Peyer's patch (tissue), 4 donors: ENCODE measurements at regions not wholly inside any gene's neighbourhood (a gene's known extent, or its start where the extent isn't known, plus 50 kb on each side); places are given as distances from the start of the nearest gene placed in this dataset.

Experiments used
- DNase-seq, 3 donors: peaks; one replicate each; pipeline ENCODE4 v3.0.0-alpha.2; 2017 to 2019
- H3K27ac ChIP-seq, 4 donors: fragments of 200-600 bp; sonication (generic); one replicate each; pipeline ENCODE4 v1.5.1; 2016 to 2019
- H3K27me3 ChIP-seq, 2 donors: fragments of 200-600 bp; sonication (generic); one replicate each; pipeline ENCODE4 v1.5.1; 2019
- H3K36me3 ChIP-seq, 3 donors: fragments of 200-600 bp; sonication (generic); one replicate each; pipeline ENCODE4 v1.5.1; 2016 to 2019
- H3K4me1 ChIP-seq, 4 donors: fragments of 200-600 bp; sonication (generic); one replicate each; pipeline ENCODE4 v1.5.1; 2016 to 2019
- H3K4me3 ChIP-seq, 4 donors: fragments of 200-600 bp; sonication (generic); 1 replicate in 3 of 4; 2 replicates in 1 of 4; pipeline ENCODE4 v1.5.1; 2016 to 2019; ENCODE audit warnings: mild to moderate bottlenecking in 1 of 4
- H3K9me3 ChIP-seq, 4 donors: fragments of 200-600 bp; sonication (generic); one replicate each; pipeline ENCODE4 v1.5.1; 2016 to 2019; ENCODE audit warnings: mild to moderate bottlenecking in 1 of 4
- CTCF ChIP-seq, 6 experiments: fragments of 450-650 bp in 4 of 6; fragments of 200-600 bp in 2 of 6; sonication (generic) in 1 of 6; IDR thresholded peaks; one replicate each; pipeline ENCODE4 v1.5.1; 2017 to 2019; ENCODE audit warnings: antibody characterized with exemption in 6 of 6, mild to moderate bottlenecking in 3 of 6, moderate library complexity in 1 of 6
- POLR2A ChIP-seq, 2 donors: fragments of 450-650 bp; IDR thresholded peaks; one replicate each; pipeline ENCODE4 v1.5.1; 2017; ENCODE audit warnings: antibody characterized with exemption in 2 of 2, mild to moderate bottlenecking in 2 of 2, moderate library complexity in 2 of 2

GRCh38 chr13:37345391-37345790, 239.9 kb upstream of the CSNK1A1L start:
- no peak overlapping the region for H3K4me3 ChIP-seq
- no peaks in the 10 kb centered on the region for H3K4me1 ChIP-seq
- H3K27me3 ChIP-seq = no peaks in the 10 kb centered on the region
- no peaks in the 10 kb centered on the region for H3K36me3 ChIP-seq
- no peak for DNase-seq
- H3K27ac ChIP-seq = no peak overlapping the region
- TF ChIP-seq POLR2A (IDR thresholded peaks at IDR 0.05) (no peak), CTCF (IDR thresholded peaks at IDR 0.05) (no peak)
- no peaks in the 10 kb centered on the region for H3K9me3 ChIP-seq

GRCh38 chr13:37344056-37344455, 238.6 kb upstream of the CSNK1A1L start:
- DNase-seq = no peak
- Histone ChIP-seq H3K4me1 (no peaks in the 10 kb centered on the region), H3K4me3 (no peak overlapping the region), H3K36me3 (no peaks in the 10 kb centered on the region), H3K9me3 (no peaks in the 10 kb centered on the region), H3K27me3 (no peaks in the 10 kb centered on the region), H3K27ac (no peak overlapping the region)
- TF ChIP-seq POLR2A (IDR thresholded peaks at IDR 0.05) (no peak), CTCF (IDR thresholded peaks at IDR 0.05) (no peak)

GRCh38 chr13:37342205-37342604, 236.7 kb upstream of the CSNK1A1L start:
- no peak for DNase-seq
- H3K36me3 ChIP-seq = no peaks in the 10 kb centered on the region
- TF ChIP-seq CTCF (IDR thresholded peaks at IDR 0.05) = no peak
- no peak for TF ChIP-seq POLR2A (IDR thresholded peaks at IDR 0.05)
- no peak overlapping the region for H3K27ac ChIP-seq
- no peaks in the 10 kb centered on the region for H3K4me1 ChIP-seq
- H3K27me3 ChIP-seq = no peaks in the 10 kb centered on the region
- no peak overlapping the region for H3K4me3 ChIP-seq
- H3K9me3 ChIP-seq = no peaks in the 10 kb centered on the region

GRCh38 chr13:37340901-37341670, 235.6 kb upstream of the CSNK1A1L start:
- Histone ChIP-seq H3K27me3 (no peaks in the 10 kb centered on the region), H3K4me3 (no peak overlapping the region), H3K36me3 (no peaks in the 10 kb centered on the region), H3K9me3 (no peaks in the 10 kb centered on the region), H3K27ac (no peak overlapping the region), H3K4me1 (no peaks in the 10 kb centered on the region)
- no peak for DNase-seq
- no peak for TF ChIP-seq CTCF (IDR thresholded peaks at IDR 0.05)
- TF ChIP-seq POLR2A (IDR thresholded peaks at IDR 0.05) = no peak

GRCh38 chr13:37339386-37339735, 233.9 kb upstream of the CSNK1A1L start:
- TF ChIP-seq POLR2A (IDR thresholded peaks at IDR 0.05) (no peak), CTCF (IDR thresholded peaks at IDR 0.05) (no peak)
- no peaks in the 10 kb centered on the region for H3K4me1 ChIP-seq
- H3K27ac ChIP-seq = no peak overlapping the region
- no peaks in the 10 kb centered on the region for H3K36me3 ChIP-seq
- no peak overlapping the region for H3K4me3 ChIP-seq
- no peaks in the 10 kb centered on the region for H3K27me3 ChIP-seq
- no peak for DNase-seq
- H3K9me3 ChIP-seq = no peaks in the 10 kb centered on the region
